ENCODE measurements at regions not wholly inside any gene's neighbourhood (a gene's known extent, or its start where the extent isn't known, plus 50 kb on each side); places are given as distances from the start of the nearest gene placed in this dataset.

DNA sequence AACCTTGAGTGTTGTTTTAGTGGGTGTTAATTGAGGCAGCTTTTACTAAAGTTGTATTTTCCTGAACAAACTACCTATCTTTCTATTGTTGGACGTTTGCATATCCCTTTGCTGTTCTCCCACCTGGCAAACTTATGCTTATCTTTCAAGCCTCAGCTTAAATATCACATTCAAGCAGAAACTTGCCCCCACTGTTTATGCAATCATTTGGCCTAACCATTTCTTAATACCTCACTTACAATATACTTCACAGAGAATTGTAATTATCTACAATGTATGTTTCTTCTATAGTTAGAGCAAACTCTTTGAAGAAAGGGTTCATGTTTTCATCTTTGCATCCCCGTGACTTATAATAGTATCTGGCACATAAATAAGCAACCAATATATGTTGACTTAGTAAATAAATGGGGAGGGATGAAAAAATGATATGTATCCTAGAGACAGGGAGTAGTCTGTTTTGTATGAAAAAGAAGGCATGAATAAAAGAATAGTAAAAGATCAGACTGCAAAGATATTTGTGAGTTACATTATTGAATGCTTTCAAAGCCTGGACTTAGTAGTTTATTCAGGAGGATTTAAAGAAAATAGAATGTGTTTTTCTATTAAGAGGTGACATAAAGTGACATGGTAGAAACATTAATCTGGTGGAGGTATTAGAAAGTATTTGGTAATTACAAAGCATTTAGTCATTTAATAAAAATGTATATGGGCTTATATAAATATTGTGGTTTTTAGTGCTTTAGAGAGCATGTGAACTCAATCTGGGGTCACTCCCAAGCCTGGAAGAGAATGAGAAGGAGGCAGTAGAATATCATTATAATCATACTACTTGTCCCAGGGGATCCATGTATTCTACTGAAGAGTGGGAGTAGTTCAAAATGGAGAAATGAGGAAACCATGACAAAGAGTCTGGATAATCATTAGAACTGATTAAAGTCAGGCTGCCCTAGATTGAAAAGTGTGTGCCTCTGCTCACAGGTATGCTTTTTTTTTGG is 60.0 kb upstream of the DCBLD2 start:
- DNase-seq (ENCODE audit: low read depth): peak; percentile 88
- TF ChIP-seq, protein P1, sequence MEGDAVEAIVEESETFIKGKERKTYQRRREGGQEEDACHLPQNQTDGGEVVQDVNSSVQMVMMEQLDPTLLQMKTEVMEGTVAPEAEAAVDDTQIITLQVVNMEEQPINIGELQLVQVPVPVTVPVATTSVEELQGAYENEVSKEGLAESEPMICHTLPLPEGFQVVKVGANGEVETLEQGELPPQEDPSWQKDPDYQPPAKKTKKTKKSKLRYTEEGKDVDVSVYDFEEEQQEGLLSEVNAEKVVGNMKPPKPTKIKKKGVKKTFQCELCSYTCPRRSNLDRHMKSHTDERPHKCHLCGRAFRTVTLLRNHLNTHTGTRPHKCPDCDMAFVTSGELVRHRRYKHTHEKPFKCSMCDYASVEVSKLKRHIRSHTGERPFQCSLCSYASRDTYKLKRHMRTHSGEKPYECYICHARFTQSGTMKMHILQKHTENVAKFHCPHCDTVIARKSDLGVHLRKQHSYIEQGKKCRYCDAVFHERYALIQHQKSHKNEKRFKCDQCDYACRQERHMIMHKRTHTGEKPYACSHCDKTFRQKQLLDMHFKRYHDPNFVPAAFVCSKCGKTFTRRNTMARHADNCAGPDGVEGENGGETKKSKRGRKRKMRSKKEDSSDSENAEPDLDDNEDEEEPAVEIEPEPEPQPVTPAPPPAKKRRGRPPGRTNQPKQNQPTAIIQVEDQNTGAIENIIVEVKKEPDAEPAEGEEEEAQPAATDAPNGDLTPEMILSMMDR (conservative IDR thresholded peaks at IDR 0.05; ENCODE audit: low read depth, low read length): no peak
- no peak overlapping the region for H3K4me3 ChIP-seq (ENCODE audit: low read depth, low read length)

- TF ChIP-seq, protein P1 (conservative IDR thresholded peaks at IDR 0.05; ENCODE audit: low read depth, low read length): no peak
These were observed 56.2 kb upstream of the DCBLD2 start for GRCh38 chr3:98957681-98958080.

GRCh38 chr3:98956008-98956407 is 54.5 kb upstream of the DCBLD2 start:
- TF ChIP-seq, protein P1 (conservative IDR thresholded peaks at IDR 0.05; ENCODE audit: low read depth, low read length): no peak
- DNase-seq (ENCODE audit: low read depth): no peak
- H3K4me3 ChIP-seq (ENCODE audit: low read depth, low read length): no peak overlapping the region

More at GRCh38 chr3:98957681-98958080, 56.2 kb upstream of the DCBLD2 start:
- DNase-seq (ENCODE audit: low read depth): no peak
- no peak overlapping the region for H3K4me3 ChIP-seq (ENCODE audit: low read depth, low read length)

GRCh38 chr3:98954791-98955604 is 53.5 kb upstream of the DCBLD2 start:
- H3K4me3 ChIP-seq (ENCODE audit: low read depth, low read length): no peak overlapping the region
- TF ChIP-seq, protein P1 (conservative IDR thresholded peaks at IDR 0.05; ENCODE audit: low read depth, low read length): no peak
- DNase-seq (ENCODE audit: low read depth): no peak

GRCh38 chr3:98954242-98954641 is 52.7 kb upstream of the DCBLD2 start:
- DNase-seq (ENCODE audit: low read depth): no peak
- TF ChIP-seq, protein P1 (conservative IDR thresholded peaks at IDR 0.05; ENCODE audit: low read depth, low read length): no peak
- no peak overlapping the region for H3K4me3 ChIP-seq (ENCODE audit: low read depth, low read length)

- no peak overlapping the region for H3K4me3 ChIP-seq (ENCODE audit: low read depth, low read length)
- no peak for DNase-seq (ENCODE audit: low read depth)
- TF ChIP-seq, protein P1 (conservative IDR thresholded peaks at IDR 0.05; ENCODE audit: low read depth, low read length): no peak
These were observed 50.9 kb upstream of the DCBLD2 start for GRCh38 chr3:98952404-98952803.

All from choroid plexus epithelial cell (primary cell).